IMR-90 (cell line): ENCODE measurements at regions not wholly inside any gene's neighbourhood (a gene's known extent, or its start where the extent isn't known, plus 50 kb on each side); places are given as distances from the start of the nearest gene placed in this dataset.

ENCODE experiments used
- ATAC-seq: fragments of 200-7000 bp; cut with Tn5 transposase; 2 replicates; pipeline ENCODE4 v1.9.1; 2020; ENCODE audit warnings: low read depth, mild to moderate bottlenecking, moderate library complexity
- BruUV-seq: library from RNA; stranded (reverse); fragments of 400-500 nt; replicated peaks from 2 replicates; lab custom pipeline; 2021; lab: Mats Ljungman, UMichigan
- CTCF ChIA-PET: fragments of 300-600 bp; formaldehyde crosslinking; extraction: SDS; loops from one replicate; lab custom pipeline; 2021; ENCODE audit warnings: antibody characterized with exemption; lab: Yijun Ruan, JAX
- POLR2A ChIA-PET: fragments of 300-600 bp; sonication (Branson Sonifier 250); formaldehyde crosslinking; loops from one replicate; lab custom pipeline; 2022; ENCODE audit warnings: antibody characterized with exemption; ENCODE audit not compliant: unreplicated experiment; lab: Charles Lee
- DNase-seq: peaks from one replicate; pipeline ENCODE4 v3.0.0; 2013
- H2AFZ ChIP-seq: replicated peaks from 2 replicates; pipeline ENCODE3; 2013; ENCODE audit warnings: low read length, mild to moderate bottlenecking; ENCODE audit not compliant: poor library complexity
- H2AK5ac ChIP-seq: 2 replicates; pipeline ENCODE4 v1.6.1; 2013; ENCODE audit warnings: low read depth, low read length, inconsistent platforms
- H2AK9ac ChIP-seq: replicated peaks from 2 replicates; pipeline ENCODE3; 2013; ENCODE audit warnings: mild to moderate bottlenecking, low read depth, low read length, moderate library complexity; ENCODE audit not compliant: poor library complexity
- H2BK120ac ChIP-seq: 2 replicates; pipeline ENCODE4 v1.6.1; 2013; ENCODE audit warnings: low read depth, low read length, inconsistent platforms
- H2BK15ac ChIP-seq: 3 replicates; pipeline ENCODE4 v1.6.1; 2013; ENCODE audit warnings: low read depth, low read length, inconsistent platforms
- H2BK20ac ChIP-seq: 2 replicates; pipeline ENCODE4 v1.6.1; 2013; ENCODE audit warnings: low read depth, mild to moderate bottlenecking, inconsistent platforms, low read length, moderate library complexity
- H2BK5ac ChIP-seq: 2 replicates; pipeline ENCODE4 v1.6.1; 2013; ENCODE audit warnings: mild to moderate bottlenecking, low read depth, low read length, inconsistent platforms; ENCODE audit not compliant: poor library complexity, severe bottlenecking
- H3K14ac ChIP-seq: replicated peaks from 2 replicates; pipeline ENCODE4 v1.6.1; 2013; ENCODE audit warnings: low read depth, low read length, inconsistent platforms
- H3K18ac ChIP-seq: 2 replicates; pipeline ENCODE4 v1.6.1; 2013; ENCODE audit warnings: low read depth, low read length, control low read depth
- H3K23ac ChIP-seq: 2 replicates; pipeline ENCODE4 v1.6.1; 2013; ENCODE audit warnings: low read depth, low read length, inconsistent platforms
- H3K27ac ChIP-seq: 2 replicates; pipeline ENCODE4 v1.5.1; 2013; ENCODE audit warnings: mild to moderate bottlenecking, control low read depth, low read length; ENCODE audit not compliant: insufficient read depth
- H3K27me3 ChIP-seq: 2 replicates; pipeline ENCODE4 v1.6.1; 2013; ENCODE audit warnings: low read length; ENCODE audit not compliant: control insufficient read depth, insufficient read depth
- H3K36me3 ChIP-seq: 2 replicates; pipeline ENCODE4 v1.6.1; 2013; ENCODE audit warnings: low read length, mixed read lengths; ENCODE audit not compliant: control insufficient read depth, insufficient read depth
- H3K4ac ChIP-seq: 2 replicates; pipeline ENCODE4 v1.6.1; 2013; ENCODE audit warnings: low read depth, low read length, inconsistent platforms
- H3K4me1 ChIP-seq: 2 replicates; pipeline ENCODE4 v1.6.1; 2013; ENCODE audit warnings: low read length, mixed read lengths; ENCODE audit not compliant: control insufficient read depth, insufficient read depth
- H3K4me2 ChIP-seq: 2 replicates; pipeline ENCODE4 v1.6.1; 2013; ENCODE audit warnings: low read depth, mild to moderate bottlenecking, control low read depth, low read length, moderate library complexity
- H3K4me3 ChIP-seq: 2 replicates; pipeline ENCODE4 v1.5.1; 2013; ENCODE audit warnings: low read depth, mild to moderate bottlenecking, control low read depth, low read length, moderate library complexity; ENCODE audit not compliant: insufficient read depth
- H3K56ac ChIP-seq: 2 replicates; pipeline ENCODE4 v1.6.1; 2013; ENCODE audit warnings: low read length, inconsistent platforms; ENCODE audit not compliant: insufficient read depth; ENCODE audit errors: extremely low read depth
- H3K79me1 ChIP-seq, 2 experiments: 2 replicates each; pipeline ENCODE4 v1.6.1; 2013; ENCODE audit warnings: low read length in 2 of 2, inconsistent platforms in 1 of 2, low read depth in 1 of 2
- H3K9ac ChIP-seq: 2 replicates; pipeline ENCODE4 v1.6.1; 2013; ENCODE audit warnings: low read depth, low read length, control low read depth
- H3K9me1 ChIP-seq: 2 replicates; pipeline ENCODE4 v1.6.1; 2013; ENCODE audit warnings: low read length, inconsistent platforms; ENCODE audit not compliant: insufficient read depth
- H3K9me3 ChIP-seq: 2 replicates; pipeline ENCODE4 v1.6.1; 2013; ENCODE audit warnings: low read length; ENCODE audit not compliant: control insufficient read depth, insufficient read depth
- H4K20me1 ChIP-seq: 2 replicates; pipeline ENCODE4 v1.6.1; 2013; ENCODE audit warnings: low read length, inconsistent platforms; ENCODE audit not compliant: insufficient read depth
- H4K5ac ChIP-seq: 2 replicates; pipeline ENCODE4 v1.6.1; 2013; ENCODE audit warnings: mild to moderate bottlenecking, low read depth, low read length, control low read depth
- H4K8ac ChIP-seq, 2 experiments: 2 replicates each; pipeline ENCODE4 v1.6.1; 2013; ENCODE audit warnings: low read depth in 2 of 2, low read length in 2 of 2, control low read depth in 1 of 2, inconsistent platforms in 1 of 2
- H4K91ac ChIP-seq: 2 replicates; pipeline ENCODE4 v1.6.1; 2013; ENCODE audit warnings: low read depth, low read length, inconsistent platforms; ENCODE audit not compliant: insufficient read depth
- CEBPB ChIP-seq: IDR thresholded peaks from 2 replicates; pipeline ENCODE4 v1.6.1; 2012; ENCODE audit warnings: low read depth, low read length, improper control_type of control experiment
- CHD1 ChIP-seq: IDR thresholded peaks from 2 replicates; pipeline ENCODE4 v1.6.1; 2012; ENCODE audit warnings: low read depth, low read length, improper control_type of control experiment
- FOS ChIP-seq: fragments of 150-350 bp; IDR thresholded peaks from 2 replicates; pipeline ENCODE4 v1.6.1; 2016; ENCODE audit warnings: low read depth, low read length
- MAFK ChIP-seq: IDR thresholded peaks from 2 replicates; pipeline ENCODE4 v1.6.1; 2012; ENCODE audit warnings: low read depth, low read length, improper control_type of control experiment
- MAZ ChIP-seq: IDR thresholded peaks from 2 replicates; pipeline ENCODE4 v1.6.1; 2012; ENCODE audit warnings: low read depth, mild to moderate bottlenecking, low read length, improper control_type of control experiment, moderate library complexity, borderline replicate concordance
- MXI1 ChIP-seq: IDR thresholded peaks from 2 replicates; pipeline ENCODE4 v1.6.1; 2012; ENCODE audit warnings: low read depth, mild to moderate bottlenecking, low read length, moderate library complexity, borderline replicate concordance
- POLR2A ChIP-seq: IDR thresholded peaks from 2 replicates; pipeline ENCODE4 v1.6.1; 2012; ENCODE audit warnings: mild to moderate bottlenecking, low read depth, low read length
- RAD21 ChIP-seq: IDR thresholded peaks from 2 replicates; pipeline ENCODE4 v1.6.1; 2012; ENCODE audit warnings: low read length, improper control_type of control experiment
- RCOR1 ChIP-seq: IDR thresholded peaks from 2 replicates; pipeline ENCODE4 v1.6.1; 2012; ENCODE audit warnings: mild to moderate bottlenecking, low read length, improper control_type of control experiment; ENCODE audit not compliant: insufficient replicate concordance
- RFX5 ChIP-seq: IDR thresholded peaks from 2 replicates; pipeline ENCODE4 v1.8.0; 2012; ENCODE audit warnings: low read depth, mild to moderate bottlenecking, low read length, moderate library complexity
- SMC3 ChIP-seq: fragments of 150-350 bp; IDR thresholded peaks from 2 replicates; pipeline ENCODE4 v1.6.1; 2016; ENCODE audit warnings: low read depth, mild to moderate bottlenecking, antibody characterized with exemption, low read length, moderate library complexity
- whole genome bisulfite sequencing, 2 experiments: methylation state at CpG; one replicate each; pipeline versions ENCODE4 v1.1.5 to v1.1.7; 2013; ENCODE audit warnings: missing lambda C conversion rate in 2 of 2; ENCODE audit not compliant: insufficient read length in 1 of 2; ENCODE audit errors: extremely low coverage in 2 of 2; 5-methylcytosine and 5-hydroxymethylcytosine counted together
- dilution Hi-C: fragments of 300-500 bp; cut with HindIII; formaldehyde crosslinking; loops from one replicate; pipeline ENCODE4 v1.14.3; 2018; ENCODE audit warnings: low sequenced_read_pairs; ENCODE audit not compliant: unreplicated experiment
- in situ Hi-C: fragments of 300-500 bp; cut with MboI; formaldehyde crosslinking; loops from 3 replicates; pipeline ENCODE4 v1.14.3; 2019; ENCODE audit warnings: low sequenced_read_pairs, inconsistent platforms, mixed read lengths
- intact Hi-C: fragments of 100-400 bp; cut with micrococcal nuclease; formaldehyde crosslinking; loops from 2 replicates; pipeline ENCODE4 v1.10.0; 2022
- TF ChIP-seq, protein P1 (sequence below): fragments of 150-350 bp; IDR thresholded peaks from 2 replicates; pipeline ENCODE4 v1.6.1; 2017; ENCODE audit warnings: mild to moderate bottlenecking, antibody characterized with exemption, low read length, low read depth

DNA sequence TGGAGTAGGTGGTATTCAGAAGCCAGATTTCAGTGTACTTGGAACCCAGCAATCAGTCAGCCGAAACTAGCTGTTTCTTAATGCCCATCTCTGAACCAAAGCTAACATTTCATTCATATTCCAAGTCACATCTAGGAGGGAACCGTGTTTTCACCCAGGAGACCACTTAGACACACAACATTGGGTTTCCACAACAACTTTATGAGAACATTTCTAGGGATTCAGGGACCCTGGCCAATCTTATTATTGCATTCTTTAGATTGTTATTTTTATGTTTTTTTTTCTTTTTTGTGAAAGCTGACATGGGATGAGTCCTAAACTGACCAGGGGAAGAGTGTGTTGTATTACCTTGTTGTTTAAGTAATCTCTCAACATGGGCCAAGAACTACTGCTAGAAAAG is 72.5 kb upstream of the KIAA0040 start:
- no peak overlapping the region for H3K18ac ChIP-seq
- no peak overlapping the region for H3K4me2 ChIP-seq
- no peak overlapping the region for H3K27ac ChIP-seq
- no CpG with 5 or more reads among the region's 2 CpGs for WGBS, 2 experiments
- dilution Hi-C loops (no loop called here), in situ Hi-C loops (no loop called here), intact Hi-C loops (no loop called here)
- H2AFZ ChIP-seq = no peak overlapping the region
- H3K27me3 ChIP-seq = no peaks in the 10 kb centered on the region
- no peak overlapping the region for H4K91ac ChIP-seq
- H4K20me1 ChIP-seq = no peaks in the 10 kb centered on the region
- H3K79me1 ChIP-seq = no peaks in the 10 kb centered on the region
- POLR2A ChIA-PET = no interaction called here
- no peak overlapping the region for H2BK120ac ChIP-seq
- H4K8ac ChIP-seq = no peak overlapping the region
- H3K4me1 ChIP-seq = no peaks in the 10 kb centered on the region
- H3K36me3 ChIP-seq = no peaks in the 10 kb centered on the region
- H3K56ac ChIP-seq = no peak overlapping the region
- no peak overlapping the region for H3K4me3 ChIP-seq
- no peak overlapping the region for H2BK5ac ChIP-seq
- ATAC-seq (no peak), DNase-seq (no peak)
- no peak overlapping the region for H2AK5ac ChIP-seq
- H2BK20ac ChIP-seq = no peak overlapping the region
- TF ChIP-seq MXI1 (no peak), CEBPB (no peak), FOS (no peak), POLR2A (no peak), CHD1 (no peak), RAD21 (no peak), RFX5 (no peak), RCOR1 (no peak), MAFK (no peak), SMC3 (no peak), MAZ (no peak)
- TF ChIP-seq, protein P1, sequence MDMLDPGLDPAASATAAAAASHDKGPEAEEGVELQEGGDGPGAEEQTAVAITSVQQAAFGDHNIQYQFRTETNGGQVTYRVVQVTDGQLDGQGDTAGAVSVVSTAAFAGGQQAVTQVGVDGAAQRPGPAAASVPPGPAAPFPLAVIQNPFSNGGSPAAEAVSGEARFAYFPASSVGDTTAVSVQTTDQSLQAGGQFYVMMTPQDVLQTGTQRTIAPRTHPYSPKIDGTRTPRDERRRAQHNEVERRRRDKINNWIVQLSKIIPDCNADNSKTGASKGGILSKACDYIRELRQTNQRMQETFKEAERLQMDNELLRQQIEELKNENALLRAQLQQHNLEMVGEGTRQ = no peak
- no peaks in the 10 kb centered on the region for H3K9me3 ChIP-seq
- H3K23ac ChIP-seq = no peak overlapping the region
- H3K9ac ChIP-seq = no peak overlapping the region
- no TSS peak for BruUV-seq
- no peak overlapping the region for H2BK15ac ChIP-seq
- no peak overlapping the region for H3K4ac ChIP-seq
- CTCF ChIA-PET = no interaction called here
- no peak overlapping the region for H2AK9ac ChIP-seq
- no peak overlapping the region for H3K14ac ChIP-seq
- H3K9me1 ChIP-seq = no peaks in the 10 kb centered on the region
- H4K5ac ChIP-seq = no peak overlapping the region
